Mucosa of rectum (tissue), 2 donors: ENCODE measurements at regions not wholly inside any gene's neighbourhood (a gene's known extent, or its start where the extent isn't known, plus 50 kb on each side); places are given as distances from the start of the nearest gene placed in this dataset.

Experiments used
- H3K27ac ChIP-seq, 2 donors: one replicate each; pipeline ENCODE4 v1.7.0; 2013; ENCODE audit warnings: inconsistent platforms in 2 of 2, low read depth in 2 of 2, low read length in 2 of 2
- H3K27me3 ChIP-seq, 2 donors: one replicate each; pipeline ENCODE4 v1.7.0; 2013; ENCODE audit warnings: low read length in 2 of 2; ENCODE audit not compliant: control insufficient read depth in 2 of 2, insufficient read depth in 2 of 2
- H3K36me3 ChIP-seq, 2 donors: one replicate each; pipeline ENCODE4 v1.7.0; 2013; ENCODE audit warnings: low read length in 2 of 2; ENCODE audit not compliant: control insufficient read depth in 2 of 2, insufficient read depth in 2 of 2
- H3K4me1 ChIP-seq, 2 donors: one replicate each; pipeline ENCODE4 v1.7.0; 2013; ENCODE audit warnings: low read length in 2 of 2, mild to moderate bottlenecking in 1 of 2; ENCODE audit not compliant: control insufficient read depth in 2 of 2, insufficient read depth in 2 of 2
- H3K4me3 ChIP-seq, 2 donors: one replicate each; pipeline ENCODE4 v1.7.0; 2013; ENCODE audit warnings: low read length in 2 of 2
- H3K9ac ChIP-seq, 2 donors: one replicate each; pipeline ENCODE4 v1.7.0; 2013; ENCODE audit warnings: low read length in 2 of 2, low read depth in 1 of 2, mild to moderate bottlenecking in 1 of 2
- H3K9me3 ChIP-seq, 2 donors: one replicate each; pipeline ENCODE4 v1.7.0; 2013; ENCODE audit warnings: low read length in 2 of 2; ENCODE audit not compliant: control insufficient read depth in 2 of 2
- donor health status: healthy.
- donor health status: Normal muscosa, but diverticular disease.

DNA sequence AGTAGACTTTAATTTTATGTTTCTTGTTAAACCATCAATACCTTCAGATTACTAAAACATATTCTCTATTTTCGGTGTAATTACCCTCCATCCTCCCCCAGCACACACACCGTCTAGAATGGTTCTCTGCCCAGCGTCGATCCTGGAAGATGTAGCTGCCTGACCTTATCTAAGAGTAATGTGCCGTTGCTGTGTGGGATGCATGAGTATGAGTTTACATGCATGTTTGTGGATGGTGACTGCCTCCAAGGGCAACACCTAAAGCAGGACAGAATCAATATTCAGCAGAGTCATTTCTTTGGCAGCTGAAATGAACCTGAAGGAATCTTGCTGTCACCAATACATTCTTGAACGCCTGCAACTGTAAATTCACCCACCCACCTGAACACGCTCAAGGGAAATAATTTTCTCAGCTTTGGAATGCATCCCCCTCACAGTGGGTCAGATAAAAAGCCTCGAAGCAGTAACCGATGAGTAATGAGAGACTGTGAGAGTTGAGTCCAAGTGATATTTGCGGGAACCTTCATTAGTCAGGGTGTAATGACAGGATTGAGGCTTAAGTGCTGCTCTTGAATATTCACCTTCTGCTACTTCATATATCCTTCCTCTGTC, 155.8 kb upstream of the RND3 start:
- Histone ChIP-seq H3K4me3 (no peak overlapping the region), H3K4me1 (no peaks in the 10 kb centered on the region), H3K9me3 (no peaks in the 10 kb centered on the region), H3K36me3 (no peaks in the 10 kb centered on the region), H3K27ac (no peak overlapping the region), H3K9ac (no peak overlapping the region), H3K27me3 (no peaks in the 10 kb centered on the region)

DNA sequence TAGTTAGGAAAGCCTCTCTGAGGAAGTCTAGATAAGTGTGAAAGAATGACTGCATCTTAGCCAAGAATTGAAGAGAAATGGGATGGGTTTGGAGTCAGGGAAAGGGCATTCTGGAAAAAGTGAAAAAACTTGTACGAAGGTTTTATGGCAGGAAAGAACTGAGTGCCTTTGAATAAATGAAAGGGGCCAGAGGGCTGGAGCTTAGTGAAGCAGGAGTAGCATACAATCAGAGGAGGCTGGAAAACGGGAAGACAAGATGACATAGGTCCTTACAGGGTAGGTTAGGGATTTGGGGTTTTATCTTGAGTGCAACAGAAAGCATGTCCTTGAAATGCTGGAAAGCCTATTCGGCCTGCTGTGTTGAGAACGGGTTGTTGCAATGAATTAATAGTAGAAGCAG, 152.6 kb upstream of the RND3 start:
- H3K9ac ChIP-seq: no peak overlapping the region
- H3K27ac ChIP-seq: no peak overlapping the region
- H3K27me3 ChIP-seq: no peaks in the 10 kb centered on the region
- no peak overlapping the region for H3K4me3 ChIP-seq
- no peaks in the 10 kb centered on the region for H3K36me3 ChIP-seq
- H3K4me1 ChIP-seq: no peaks in the 10 kb centered on the region
- H3K9me3 ChIP-seq: no peaks in the 10 kb centered on the region

- Histone ChIP-seq H3K4me1 (no peaks in the 10 kb centered on the region), H3K9me3 (no peaks in the 10 kb centered on the region), H3K27me3 (no peaks in the 10 kb centered on the region), H3K4me3 (no peak overlapping the region), H3K36me3 (no peaks in the 10 kb centered on the region), H3K27ac (no peak overlapping the region), H3K9ac (no peak overlapping the region)
These were observed 151.9 kb upstream of the RND3 start for GRCh38 chr2:150639383-150639782.

- Histone ChIP-seq H3K27me3 (no peaks in the 10 kb centered on the region), H3K4me3 (no peak overlapping the region), H3K27ac (no peak overlapping the region), H3K9me3 (no peaks in the 10 kb centered on the region), H3K9ac (no peak overlapping the region), H3K36me3 (no peaks in the 10 kb centered on the region), H3K4me1 (no peaks in the 10 kb centered on the region)
These were observed 143.9 kb upstream of the RND3 start for GRCh38 chr2:150631236-150631821.

DNA sequence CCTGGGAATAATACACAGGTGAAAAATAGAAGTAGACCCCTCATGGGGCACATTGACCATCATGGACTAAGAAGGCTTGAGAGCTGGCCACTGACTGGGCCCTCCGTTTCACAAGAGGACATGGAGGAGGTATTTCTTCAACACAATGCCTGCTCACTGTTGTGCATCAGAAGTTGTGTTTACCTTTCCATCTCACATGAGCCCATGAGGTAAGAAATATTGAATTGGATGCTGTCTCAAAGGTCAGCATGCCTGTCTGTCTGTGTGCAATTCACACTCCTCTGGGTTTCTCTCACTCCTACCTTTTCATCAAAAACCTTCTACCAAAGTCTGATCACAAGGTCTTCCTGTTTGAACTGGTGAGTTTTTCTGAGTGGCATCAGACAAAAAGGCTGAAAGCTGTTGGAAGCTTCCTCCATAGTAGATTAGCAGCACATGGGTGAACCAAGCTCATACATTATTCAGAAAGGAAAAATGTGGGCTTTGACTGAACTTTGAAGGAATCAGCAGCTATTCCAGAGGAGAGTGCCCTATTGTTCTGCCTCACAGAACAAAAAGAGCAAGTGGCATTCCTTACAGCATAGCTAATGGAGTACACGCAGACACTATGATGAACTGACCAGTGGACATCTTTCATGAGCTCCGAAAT, 143.2 kb upstream of the RND3 start:
- no peaks in the 10 kb centered on the region for H3K9me3 ChIP-seq
- no peaks in the 10 kb centered on the region for H3K36me3 ChIP-seq
- no peaks in the 10 kb centered on the region for H3K27me3 ChIP-seq
- no peak overlapping the region for H3K27ac ChIP-seq
- H3K4me1 ChIP-seq: no peaks in the 10 kb centered on the region
- no peak overlapping the region for H3K4me3 ChIP-seq
- no peak overlapping the region for H3K9ac ChIP-seq

GRCh38 chr2:150627526-150627925, 140.1 kb upstream of the RND3 start:
- Histone ChIP-seq H3K27ac (no peak overlapping the region), H3K4me3 (no peak overlapping the region), H3K9me3 (no peaks in the 10 kb centered on the region), H3K36me3 (no peaks in the 10 kb centered on the region), H3K9ac (no peak overlapping the region), H3K27me3 (no peaks in the 10 kb centered on the region), H3K4me1 (no peaks in the 10 kb centered on the region)

DNA sequence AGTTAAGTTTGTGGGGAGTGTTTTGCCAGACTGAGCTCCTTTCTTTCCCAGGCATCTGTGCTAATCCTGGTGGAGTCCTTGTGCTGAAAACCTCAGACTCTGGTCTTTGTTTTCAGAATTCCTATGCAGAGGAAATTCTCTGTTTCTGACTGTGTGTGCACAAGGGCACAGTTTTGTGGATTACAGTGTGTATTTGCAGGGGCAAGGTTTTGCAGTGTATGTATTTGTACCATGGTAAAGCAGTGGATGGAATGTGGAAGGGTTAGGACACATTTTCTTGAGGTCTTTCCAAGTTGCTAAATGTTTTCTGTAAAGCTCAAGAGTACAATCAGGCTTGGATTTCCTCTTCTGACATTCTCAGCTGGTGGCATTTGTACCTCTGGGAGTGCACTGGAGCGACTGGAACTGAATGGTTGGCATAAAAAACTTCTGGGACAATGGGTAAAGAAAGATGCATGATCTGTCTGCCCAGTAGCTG, 139.5 kb upstream of the RND3 start:
- no peaks in the 10 kb centered on the region for H3K9me3 ChIP-seq
- H3K36me3 ChIP-seq: no peaks in the 10 kb centered on the region
- no peak overlapping the region for H3K27ac ChIP-seq
- H3K4me1 ChIP-seq: no peaks in the 10 kb centered on the region
- H3K9ac ChIP-seq: no peak overlapping the region
- no peaks in the 10 kb centered on the region for H3K27me3 ChIP-seq
- no peak overlapping the region for H3K4me3 ChIP-seq

GRCh38 chr2:150625741-150626140, 138.3 kb upstream of the RND3 start:
- Histone ChIP-seq H3K27ac (no peak overlapping the region), H3K9me3 (no peaks in the 10 kb centered on the region)

DNA sequence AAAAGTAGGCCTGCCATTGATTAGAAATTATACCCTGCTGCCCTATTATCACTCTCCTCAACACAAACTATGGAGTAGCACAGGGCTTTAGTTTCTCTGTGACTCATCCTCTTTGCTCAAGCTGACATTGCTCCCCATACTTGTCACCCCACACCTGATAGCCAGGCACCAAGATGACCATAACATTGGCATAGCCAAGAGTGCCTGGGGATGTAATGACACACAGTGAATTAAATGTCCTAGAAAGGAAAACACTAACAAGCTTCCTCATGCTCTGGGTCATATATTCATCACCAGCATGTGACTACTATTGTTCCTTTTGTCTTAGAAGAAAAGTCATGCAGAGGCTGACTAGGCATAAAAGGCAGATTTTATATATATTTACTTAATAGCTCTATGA, 137.8 kb upstream of the RND3 start:
- Histone ChIP-seq H3K36me3 (no peaks in the 10 kb centered on the region), H3K9ac (no peak overlapping the region)

More at GRCh38 chr2:150625741-150626140, 138.3 kb upstream of the RND3 start:
- Histone ChIP-seq H3K4me1 (no peaks in the 10 kb centered on the region), H3K36me3 (no peaks in the 10 kb centered on the region), H3K4me3 (no peak overlapping the region), H3K27me3 (no peaks in the 10 kb centered on the region), H3K9ac (no peak overlapping the region)

DNA sequence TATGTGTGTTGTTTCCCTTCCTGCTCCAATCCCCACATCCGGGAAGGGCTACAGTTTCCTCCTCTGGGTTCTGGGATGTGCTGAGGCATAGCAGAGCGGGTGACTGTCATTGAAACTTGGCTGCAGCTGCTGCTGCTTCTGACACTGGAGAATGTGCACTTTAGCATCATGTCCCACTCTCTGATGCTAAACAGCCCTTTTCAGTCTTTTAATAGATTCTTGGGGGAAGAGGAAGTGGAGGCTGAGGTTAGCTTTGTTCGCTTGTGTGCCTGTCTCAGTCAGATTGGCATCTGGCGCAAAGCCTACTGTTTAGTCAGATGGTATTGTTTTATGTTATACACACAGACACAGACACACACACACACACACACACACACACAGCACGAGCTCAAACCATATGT, 136.5 kb upstream of the RND3 start:
- no peaks in the 10 kb centered on the region for H3K27me3 ChIP-seq
- no peaks in the 10 kb centered on the region for H3K36me3 ChIP-seq
- no peak overlapping the region for H3K27ac ChIP-seq
- no peak overlapping the region for H3K4me3 ChIP-seq
- H3K9ac ChIP-seq: no peak overlapping the region
- H3K9me3 ChIP-seq: no peaks in the 10 kb centered on the region
- no peaks in the 10 kb centered on the region for H3K4me1 ChIP-seq

More for the DNA sequence above, 137.8 kb upstream of the RND3 start:
- H3K9me3 ChIP-seq: no peaks in the 10 kb centered on the region
- H3K27ac ChIP-seq: no peak overlapping the region
- H3K4me3 ChIP-seq: no peak overlapping the region
- H3K27me3 ChIP-seq: no peaks in the 10 kb centered on the region
- H3K4me1 ChIP-seq: no peaks in the 10 kb centered on the region
